GM18909 (cell line): ENCODE measurements at regions not wholly inside any gene's neighbourhood (a gene's known extent, or its start where the extent isn't known, plus 50 kb on each side); places are given as distances from the start of the nearest gene placed in this dataset.

Experiments
- ATAC-seq: cut with Tn5 transposase; IDR thresholded peaks from one replicate; pipeline ENCODE4 v1.9.1; 2021; ENCODE audit warnings: mild to moderate bottlenecking; ENCODE audit not compliant: unreplicated experiment, poor library complexity

- ATAC-seq, result no peak
Measured at GRCh38 chr9:17019398-17019797, 115.4 kb upstream of the CNTLN start.

GRCh38 chr9:17018540-17019196, 116.2 kb upstream of the CNTLN start:
- ATAC-seq, result no peak

- ATAC-seq, result no peak
Measured at GRCh38 chr9:17017931-17018491, 116.8 kb upstream of the CNTLN start.

GRCh38 chr9:17013891-17014290, 120.9 kb upstream of the CNTLN start:
- ATAC-seq, result no peak

- no peak for ATAC-seq
Measured at GRCh38 chr9:17013010-17013409, 121.8 kb upstream of the CNTLN start.

GRCh38 chr9:17011880-17012279, 123.0 kb upstream of the CNTLN start:
- ATAC-seq, result no peak

GRCh38 chr9:17009071-17009470, 125.8 kb upstream of the CNTLN start:
- ATAC-seq, result no peak

GRCh38 chr9:17005056-17005823, 129.6 kb upstream of the CNTLN start:
- ATAC-seq, result no peak

GRCh38 chr9:17004500-17004899, 130.3 kb upstream of the CNTLN start:
- ATAC-seq, result no peak

GRCh38 chr9:17003576-17004240, 131.1 kb upstream of the CNTLN start:
- no peak for ATAC-seq

- ATAC-seq, result no peak
Measured at GRCh38 chr9:16996901-16997491, 126.5 kb upstream of the BNC2 start.

GRCh38 chr9:16992138-16992537, 121.7 kb upstream of the BNC2 start:
- no peak for ATAC-seq

- no peak for ATAC-seq
Measured at GRCh38 chr9:16987026-16987425, 116.6 kb upstream of the BNC2 start.

- no peak for ATAC-seq
Measured at GRCh38 chr9:16986556-16986955, 116.1 kb upstream of the BNC2 start.

GRCh38 chr9:16985559-16986348, 115.3 kb upstream of the BNC2 start:
- no peak for ATAC-seq

- no peak for ATAC-seq
Measured at GRCh38 chr9:16982780-16983310, 112.4 kb upstream of the BNC2 start.

GRCh38 chr9:16976427-16976826, 106.0 kb upstream of the BNC2 start:
- ATAC-seq, result no peak

- ATAC-seq, result no peak
Measured at GRCh38 chr9:16974436-16974835, 104.0 kb upstream of the BNC2 start.

- no peak for ATAC-seq
Measured at GRCh38 chr9:16970321-16970720, 99.9 kb upstream of the BNC2 start.

GRCh38 chr9:16964228-16964627, 93.8 kb upstream of the BNC2 start:
- no peak for ATAC-seq
